Brain microvascular endothelial cell (primary cell): ENCODE measurements at regions not wholly inside any gene's neighbourhood (a gene's known extent, or its start where the extent isn't known, plus 50 kb on each side); places are given as distances from the start of the nearest gene placed in this dataset.
"Not testable (repeated sequence)": the region's sequence is repeated elsewhere in the genome, so short reads cannot be mapped to it uniquely, and the experiment has no call there.

Source experiments
- DNase-seq: peaks from one replicate; pipeline ENCODE4 v3.0.0-alpha.2; 2020
- H3K27ac ChIP-seq: fragments of 250-450 bp; sonication (Bioruptor Pico); 2 replicates; pipeline ENCODE4 v1.5.1; 2020; ENCODE audit warnings: mild to moderate bottlenecking, moderate library complexity
- H3K27me3 ChIP-seq: fragments of 250-450 bp; sonication (Bioruptor Pico); replicated peaks from 2 replicates; pipeline ENCODE4 v1.5.1; 2020; ENCODE audit warnings: mild to moderate bottlenecking
- H3K36me3 ChIP-seq: fragments of 250-450 bp; sonication (Bioruptor Pico); replicated peaks from 2 replicates; pipeline ENCODE4 v1.5.1; 2020; ENCODE audit warnings: mild to moderate bottlenecking
- H3K4me3 ChIP-seq: 2 replicates; pipeline ENCODE4 v1.5.1; 2011; ENCODE audit warnings: low read depth, mild to moderate bottlenecking, control low read depth, low read length, moderate library complexity
- CTCF ChIP-seq: IDR thresholded peaks from 2 replicates; pipeline ENCODE4 v1.5.1; 2011; ENCODE audit warnings: low read depth, mild to moderate bottlenecking, moderate library complexity, low read length, control low read depth, inconsistent platforms; ENCODE audit errors: missing control alignments
- in situ Hi-C: cut with HindIII; loops from 2 replicates; pipeline ENCODE4 v1.10.0; 2017; ENCODE audit warnings: low sequenced_read_pairs, low pct_ligation_motif_present

GRCh38 chr9:115413766-115414382, 295.9 kb upstream of the TNC start:
- no peak overlapping the region for H3K4me3 ChIP-seq
- H3K27ac ChIP-seq = no peak overlapping the region
- DNase-seq = no peak
- in situ Hi-C loops = no loop called here
- H3K27me3 ChIP-seq = no peaks in the 10 kb centered on the region
- TF ChIP-seq CTCF = no peak
- no peaks in the 10 kb centered on the region for H3K36me3 ChIP-seq

GRCh38 chr9:115414561-115414960, 296.6 kb upstream of the TNC start:
- no peaks in the 10 kb centered on the region for H3K27me3 ChIP-seq
- H3K4me3 ChIP-seq = no peak overlapping the region
- no peak for TF ChIP-seq CTCF
- in situ Hi-C loops = no loop called here
- no peaks in the 10 kb centered on the region for H3K36me3 ChIP-seq
- no peak for DNase-seq
- H3K27ac ChIP-seq = no peak overlapping the region

- no peaks in the 10 kb centered on the region for H3K36me3 ChIP-seq
- in situ Hi-C loops = no loop called here
- no peak overlapping the region for H3K27ac ChIP-seq
- H3K4me3 ChIP-seq = no peak overlapping the region
- no peak for TF ChIP-seq CTCF
- no peaks in the 10 kb centered on the region for H3K27me3 ChIP-seq
- no peak for DNase-seq
These were observed 297.5 kb upstream of the TNC start for GRCh38 chr9:115415450-115415849.

- Histone ChIP-seq H3K36me3 (no peaks in the 10 kb centered on the region), H3K27ac (no peak overlapping the region), H3K4me3 (no peak overlapping the region), H3K27me3 (no peaks in the 10 kb centered on the region)
- in situ Hi-C loops = no loop called here
- no peak for TF ChIP-seq CTCF
- DNase-seq = no peak
These were observed 298.3 kb upstream of the TNC start for GRCh38 chr9:115416299-115416698.

- in situ Hi-C loops, H3K27me3 ChIP-seq, H3K27ac ChIP-seq, H3K36me3 ChIP-seq, H3K4me3 ChIP-seq: not testable (repeated sequence)
- peak; percentile 16 for DNase-seq
These were observed 300.2 kb upstream of the TNC start for GRCh38 chr9:115418181-115418580.

GRCh38 chr9:115422932-115423440, 305.0 kb upstream of the TNC start:
- in situ Hi-C loops = no loop called here
- Histone ChIP-seq H3K4me3 (no peak overlapping the region), H3K27ac (no peak overlapping the region), H3K36me3 (no peaks in the 10 kb centered on the region), H3K27me3 (no peaks in the 10 kb centered on the region)
- no peak for TF ChIP-seq CTCF
- no peak for DNase-seq
